ENCODE measurements at regions not wholly inside any gene's neighbourhood (a gene's known extent, or its start where the extent isn't known, plus 50 kb on each side); places are given as distances from the start of the nearest gene placed in this dataset.
"Not testable (repeated sequence)": the region's sequence is repeated elsewhere in the genome, so short reads cannot be mapped to it uniquely, and the experiment has no call there.

- DNase-seq = no peak
Observed at GRCh38 chr3:82509106-82509842, 747.8 kb upstream of the GBE1 start.

- no peak for DNase-seq
Observed at GRCh38 chr3:82506204-82506603, 744.8 kb upstream of the GBE1 start.

GRCh38 chr3:82505079-82505756 lies 743.8 kb upstream of the GBE1 start:
- DNase-seq = no peak

GRCh38 chr3:82498186-82498585 lies 736.7 kb upstream of the GBE1 start:
- DNase-seq = no peak

GRCh38 chr3:82496890-82497560 lies 735.6 kb upstream of the GBE1 start:
- no peak for DNase-seq

- DNase-seq = no peak
Observed at GRCh38 chr3:82495655-82496054, 734.2 kb upstream of the GBE1 start.

GRCh38 chr3:82494977-82495489 lies 733.6 kb upstream of the GBE1 start:
- DNase-seq = no peak

- no peak for DNase-seq
Observed at GRCh38 chr3:82493858-82494257, 732.4 kb upstream of the GBE1 start.

GRCh38 chr3:82475306-82475705 lies 713.9 kb upstream of the GBE1 start:
- no peak for DNase-seq

GRCh38 chr3:82474711-82475110 lies 713.3 kb upstream of the GBE1 start:
- no peak for DNase-seq

- DNase-seq = no peak
Observed at GRCh38 chr3:82473864-82474541, 712.6 kb upstream of the GBE1 start.

- DNase-seq = no peak
Observed at GRCh38 chr3:82467051-82467450, 705.6 kb upstream of the GBE1 start.

- DNase-seq = no peak
Observed at GRCh38 chr3:82462977-82463376, 701.5 kb upstream of the GBE1 start.

- no peak for DNase-seq
Observed at GRCh38 chr3:82461049-82461889, 699.8 kb upstream of the GBE1 start.

- DNase-seq = no peak
Observed at GRCh38 chr3:82448320-82448719, 686.9 kb upstream of the GBE1 start.

GRCh38 chr3:82428821-82429220 lies 667.4 kb upstream of the GBE1 start:
- DNase-seq = not testable (repeated sequence)

GRCh38 chr3:82424031-82424339 lies 662.5 kb upstream of the GBE1 start:
- DNase-seq = no peak

GRCh38 chr3:82423268-82424030 lies 662.0 kb upstream of the GBE1 start:
- no peak for DNase-seq

GRCh38 chr3:82416830-82417229 lies 655.4 kb upstream of the GBE1 start:
- no peak for DNase-seq

GRCh38 chr3:82416349-82416748 lies 654.9 kb upstream of the GBE1 start:
- no peak for DNase-seq

- DNase-seq = no peak
Observed at GRCh38 chr3:82413171-82413570, 651.7 kb upstream of the GBE1 start.

All from muscle of arm (tissue), 1 donor.